ENCODE measurements at regions not wholly inside any gene's neighbourhood (a gene's known extent, or its start where the extent isn't known, plus 50 kb on each side); places are given as distances from the start of the nearest gene placed in this dataset.

GRCh38 chr14:95408731-95409476, 89.2 kb upstream of the CLMN start:
- DNase-seq, result no peak
- Histone ChIP-seq H3K36me3 (replicated peaks) (no peaks in the 10 kb centered on the region), H3K27ac (no peak overlapping the region), H3K4me3 (ENCODE audit: low read depth, low read length) (no peak overlapping the region), H3K27me3 (replicated peaks) (no peaks in the 10 kb centered on the region)
- TF ChIP-seq, protein P1, sequence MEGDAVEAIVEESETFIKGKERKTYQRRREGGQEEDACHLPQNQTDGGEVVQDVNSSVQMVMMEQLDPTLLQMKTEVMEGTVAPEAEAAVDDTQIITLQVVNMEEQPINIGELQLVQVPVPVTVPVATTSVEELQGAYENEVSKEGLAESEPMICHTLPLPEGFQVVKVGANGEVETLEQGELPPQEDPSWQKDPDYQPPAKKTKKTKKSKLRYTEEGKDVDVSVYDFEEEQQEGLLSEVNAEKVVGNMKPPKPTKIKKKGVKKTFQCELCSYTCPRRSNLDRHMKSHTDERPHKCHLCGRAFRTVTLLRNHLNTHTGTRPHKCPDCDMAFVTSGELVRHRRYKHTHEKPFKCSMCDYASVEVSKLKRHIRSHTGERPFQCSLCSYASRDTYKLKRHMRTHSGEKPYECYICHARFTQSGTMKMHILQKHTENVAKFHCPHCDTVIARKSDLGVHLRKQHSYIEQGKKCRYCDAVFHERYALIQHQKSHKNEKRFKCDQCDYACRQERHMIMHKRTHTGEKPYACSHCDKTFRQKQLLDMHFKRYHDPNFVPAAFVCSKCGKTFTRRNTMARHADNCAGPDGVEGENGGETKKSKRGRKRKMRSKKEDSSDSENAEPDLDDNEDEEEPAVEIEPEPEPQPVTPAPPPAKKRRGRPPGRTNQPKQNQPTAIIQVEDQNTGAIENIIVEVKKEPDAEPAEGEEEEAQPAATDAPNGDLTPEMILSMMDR (IDR thresholded peaks at IDR 0.05; ENCODE audit: low read depth, low read length, missing control alignments), result no peak
- in situ Hi-C loops (cut with HindIII; ENCODE audit: low pct_ligation_motif_present, low sequenced_read_pairs), result no loop called here

DNA sequence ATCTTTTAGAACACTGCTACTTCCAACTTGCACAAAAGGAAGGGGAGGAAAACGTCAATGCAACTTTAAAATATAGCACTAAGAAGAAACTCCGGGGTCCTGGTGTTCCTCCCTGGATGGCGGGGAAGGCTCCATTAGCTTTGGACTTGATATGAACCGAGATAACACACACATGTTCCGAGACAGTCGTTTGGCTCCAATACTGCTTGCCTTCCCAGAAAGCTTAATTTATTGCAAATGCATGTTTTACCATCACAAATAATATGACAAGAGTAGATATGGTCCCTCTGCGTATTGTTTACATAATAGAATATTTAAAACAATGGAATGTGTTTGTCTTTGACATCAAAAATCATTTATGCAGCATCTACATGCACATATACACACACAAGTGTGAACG, 87.6 kb upstream of the CLMN start:
- no peak overlapping the region for H3K4me3 ChIP-seq (ENCODE audit: low read depth, low read length)
- no peak for DNase-seq
- no peaks in the 10 kb centered on the region for H3K36me3 ChIP-seq (replicated peaks)
- no peaks in the 10 kb centered on the region for H3K27me3 ChIP-seq (replicated peaks)
- TF ChIP-seq, protein P1 (IDR thresholded peaks at IDR 0.05; ENCODE audit: low read depth, low read length, missing control alignments), result no peak
- no peak overlapping the region for H3K27ac ChIP-seq
- in situ Hi-C loops (cut with HindIII; ENCODE audit: low pct_ligation_motif_present, low sequenced_read_pairs), result no loop called here

DNA sequence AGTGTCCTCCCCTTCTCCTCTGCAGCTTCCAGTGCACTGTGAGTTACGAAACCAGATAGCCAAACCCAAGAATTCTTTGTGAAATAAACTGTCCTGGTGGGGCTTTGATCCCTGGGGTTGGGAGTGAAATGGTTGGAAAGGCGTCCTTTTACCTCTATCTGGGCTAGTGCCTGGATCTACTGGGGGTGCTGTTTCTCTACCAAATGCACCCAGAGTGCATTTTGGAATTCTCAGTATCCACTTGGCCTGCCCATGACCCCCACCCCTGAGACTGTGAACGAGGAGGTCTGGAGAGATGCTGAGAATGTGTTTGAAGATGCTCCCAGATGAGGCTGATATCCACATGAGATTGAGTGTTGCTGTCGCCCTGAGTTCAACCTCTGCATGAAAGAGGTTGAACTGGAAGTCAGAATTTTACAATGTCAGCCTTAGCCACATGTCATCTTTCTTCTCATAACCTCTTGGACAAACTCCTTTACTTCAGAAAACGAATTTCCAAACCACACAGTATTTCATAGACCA, 87.1 kb upstream of the CLMN start:
- in situ Hi-C loops (cut with HindIII; ENCODE audit: low pct_ligation_motif_present, low sequenced_read_pairs), result no loop called here
- no peak for DNase-seq
- no peaks in the 10 kb centered on the region for H3K27me3 ChIP-seq (replicated peaks)
- no peaks in the 10 kb centered on the region for H3K36me3 ChIP-seq (replicated peaks)
- TF ChIP-seq, protein P1 (IDR thresholded peaks at IDR 0.05; ENCODE audit: low read depth, low read length, missing control alignments), result no peak
- H3K4me3 ChIP-seq (ENCODE audit: low read depth, low read length), result no peak overlapping the region
- H3K27ac ChIP-seq, result no peak overlapping the region

GRCh38 chr14:95404583-95404982, 84.9 kb upstream of the CLMN start:
- no peak overlapping the region for H3K27ac ChIP-seq
- in situ Hi-C loops (cut with HindIII; ENCODE audit: low pct_ligation_motif_present, low sequenced_read_pairs), result no loop called here
- H3K27me3 ChIP-seq (replicated peaks), result no peaks in the 10 kb centered on the region
- DNase-seq, result no peak
- TF ChIP-seq, protein P1 (IDR thresholded peaks at IDR 0.05; ENCODE audit: low read depth, low read length, missing control alignments), result no peak
- no peak overlapping the region for H3K4me3 ChIP-seq (ENCODE audit: low read depth, low read length)
- no peaks in the 10 kb centered on the region for H3K36me3 ChIP-seq (replicated peaks)

- Histone ChIP-seq H3K4me3 (ENCODE audit: low read depth, low read length) (no peak overlapping the region), H3K27me3 (replicated peaks) (no peaks in the 10 kb centered on the region), H3K36me3 (replicated peaks) (no peaks in the 10 kb centered on the region), H3K27ac (no peak overlapping the region)
- in situ Hi-C loops (cut with HindIII; ENCODE audit: low pct_ligation_motif_present, low sequenced_read_pairs), result no loop called here
- DNase-seq, result no peak
- TF ChIP-seq, protein P1 (IDR thresholded peaks at IDR 0.05; ENCODE audit: low read depth, low read length, missing control alignments), result no peak
Measured at GRCh38 chr14:95402578-95402977, 82.9 kb upstream of the CLMN start.

DNA sequence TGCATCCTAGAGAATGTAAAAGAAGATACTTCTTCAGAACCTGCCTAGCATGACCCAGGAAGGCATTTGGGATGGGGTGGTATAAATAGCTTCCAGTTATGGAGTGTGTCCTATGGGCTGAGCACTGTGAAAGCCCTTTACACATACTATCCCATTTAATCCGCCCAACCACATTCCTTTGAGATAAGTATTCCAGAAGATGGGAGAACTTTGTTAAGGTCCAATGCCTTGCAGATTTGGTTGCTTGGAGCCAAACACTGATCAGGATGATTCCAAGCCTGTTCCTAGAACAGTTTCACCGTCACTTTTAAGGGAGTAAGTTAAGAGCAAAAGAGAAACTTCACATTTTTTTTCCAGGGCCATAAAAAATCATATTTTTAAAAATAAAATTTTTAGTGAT, 82.5 kb upstream of the CLMN start:
- Histone ChIP-seq H3K36me3 (replicated peaks) (no peaks in the 10 kb centered on the region), H3K27me3 (replicated peaks) (no peaks in the 10 kb centered on the region), H3K4me3 (ENCODE audit: low read depth, low read length) (no peak overlapping the region), H3K27ac (no peak overlapping the region)
- DNase-seq, result no peak
- TF ChIP-seq, protein P1 (IDR thresholded peaks at IDR 0.05; ENCODE audit: low read depth, low read length, missing control alignments), result no peak
- in situ Hi-C loops (cut with HindIII; ENCODE audit: low pct_ligation_motif_present, low sequenced_read_pairs), result no loop called here
